PC-3 (cell line): ENCODE measurements at regions not wholly inside any gene's neighbourhood (a gene's known extent, or its start where the extent isn't known, plus 50 kb on each side); places are given as distances from the start of the nearest gene placed in this dataset.

Experiments
- ATAC-seq: fragments of 200-7000 bp; cut with Tn5 transposase; 2 replicates; pipeline ENCODE4 v1.9.1; 2020; ENCODE audit warnings: mild to moderate bottlenecking, moderate library complexity
- BruUV-seq: library from RNA; stranded (reverse); fragments of 400-500 nt; replicated peaks from 2 replicates; lab custom pipeline; 2021; lab: Mats Ljungman, UMichigan
- CTCF ChIA-PET: fragments of 300-600 bp; sonication (Branson Sonifier 250); formaldehyde crosslinking; loops from one replicate; lab custom pipeline; 2022; ENCODE audit warnings: antibody characterized with exemption; lab: Charles Lee
- POLR2A ChIA-PET: fragments of 300-600 bp; sonication (Branson Sonifier 250); formaldehyde crosslinking; loops from one replicate; lab custom pipeline; 2022; ENCODE audit warnings: antibody characterized with exemption; ENCODE audit not compliant: unreplicated experiment; lab: Charles Lee
- DNase-seq: peaks from one replicate; pipeline ENCODE4 v3.0.0-alpha.2; 2015
- H2AFZ ChIP-seq: fragments of 300-600 bp; sonication (generic); 2 replicates; pipeline ENCODE4 v1.6.0; 2016; ENCODE audit warnings: antibody characterized with exemption, low read length
- H3F3A ChIP-seq: fragments of 300-600 bp; sonication (generic); one replicate; pipeline ENCODE4 v1.6.0; 2017; ENCODE audit warnings: antibody characterized with exemption, low read length, control low read depth, mild to moderate bottlenecking; ENCODE audit not compliant: unreplicated experiment
- H3K27ac ChIP-seq: fragments of 300-600 bp; sonication (generic); 2 replicates; pipeline ENCODE4 v1.5.1; 2016; ENCODE audit warnings: mild to moderate bottlenecking, low read length
- H3K27me3 ChIP-seq: fragments of 300-600 bp; sonication (generic); 2 replicates; pipeline ENCODE4 v1.6.1; 2016; ENCODE audit warnings: low read length, mixed read lengths
- H3K36me3 ChIP-seq: fragments of 300-600 bp; sonication (generic); 2 replicates; pipeline ENCODE4 v1.6.1; 2016; ENCODE audit warnings: low read depth, mixed run types, low read length, mixed read lengths
- H3K4me1 ChIP-seq: fragments of 300-600 bp; sonication (generic); 2 replicates; pipeline ENCODE4 v1.5.1; 2016; ENCODE audit warnings: low read length; ENCODE audit not compliant: insufficient read depth
- H3K4me2 ChIP-seq: fragments of 300-600 bp; sonication (generic); 2 replicates; pipeline ENCODE4 v1.6.0; 2016; ENCODE audit warnings: low read length
- H3K4me3 ChIP-seq: fragments of 300-600 bp; sonication (generic); 2 replicates; pipeline ENCODE4 v1.5.1; 2016; ENCODE audit warnings: mild to moderate bottlenecking, low read length, mixed read lengths
- H3K79me2 ChIP-seq: fragments of 300-600 bp; sonication (generic); 2 replicates; pipeline ENCODE4 v1.6.1; 2017; ENCODE audit warnings: low read length, mixed read lengths
- H3K9ac ChIP-seq: fragments of 300-600 bp; sonication (generic); 2 replicates; pipeline ENCODE4 v1.6.0; 2016; ENCODE audit warnings: mild to moderate bottlenecking, low read length
- H3K9me2 ChIP-seq: fragments of 300-600 bp; sonication (generic); replicated peaks from 2 replicates; pipeline ENCODE4 v1.6.1; 2016; ENCODE audit warnings: mixed run types, low read length, mixed read lengths
- H3K9me3 ChIP-seq: fragments of 300-600 bp; sonication (generic); 2 replicates; pipeline ENCODE4 v1.6.1; 2016; ENCODE audit warnings: low read length, mixed read lengths
- H4K20me1 ChIP-seq: fragments of 300-600 bp; sonication (generic); 2 replicates; pipeline ENCODE4 v1.6.1; 2016; ENCODE audit warnings: low read length, mixed read lengths
- CTCF ChIP-seq: fragments of 300-600 bp; sonication (generic); conservative IDR thresholded peaks from 2 replicates; pipeline ENCODE4 v1.5.1; 2017; ENCODE audit warnings: antibody characterized with exemption, low read depth, mild to moderate bottlenecking, low read length
- EZH2 ChIP-seq: fragments of 300-600 bp; sonication (generic); IDR thresholded peaks from one replicate; pipeline ENCODE4 v1.6.1; 2017; ENCODE audit warnings: antibody characterized with exemption, mild to moderate bottlenecking, low read length; ENCODE audit not compliant: unreplicated experiment
- EZH2phosphoT487 ChIP-seq: fragments of 300-600 bp; sonication (generic); IDR thresholded peaks from 2 replicates; pipeline ENCODE4 v1.6.1; 2018; ENCODE audit warnings: mild to moderate bottlenecking, antibody characterized with exemption, low read length, borderline replicate concordance
- intact Hi-C: fragments of 100-400 bp; cut with micrococcal nuclease; formaldehyde crosslinking; loops from 2 replicates; pipeline ENCODE4 v1.9.0; 2023

- H3K79me2 ChIP-seq = no peaks in the 10 kb centered on the region
- no peak overlapping the region for H3K4me2 ChIP-seq
- CTCF ChIA-PET = no interaction called here
- ATAC-seq (no peak), DNase-seq (no peak)
- H2AFZ ChIP-seq = no peak overlapping the region
- no peaks in the 10 kb centered on the region for H3K4me1 ChIP-seq
- no peak overlapping the region for H3K4me3 ChIP-seq
- H3F3A ChIP-seq = no peaks in the 10 kb centered on the region
- no peaks in the 10 kb centered on the region for H3K9me3 ChIP-seq
- TF ChIP-seq EZH2phosphoT487 (no peak), EZH2 (no peak), CTCF (no peak)
- BruUV-seq = no TSS peak
- no peak overlapping the region for H3K9ac ChIP-seq
- no peaks in the 10 kb centered on the region for H3K36me3 ChIP-seq
- H3K9me2 ChIP-seq = no peaks in the 10 kb centered on the region
- intact Hi-C loops = no loop called here
- POLR2A ChIA-PET = no interaction called here
- H3K27ac ChIP-seq = no peak overlapping the region
- no peaks in the 10 kb centered on the region for H4K20me1 ChIP-seq
- H3K27me3 ChIP-seq = no peaks in the 10 kb centered on the region
Measured at GRCh38 chr4:77466430-77466829, 139.2 kb upstream of the CXCL13 start.

GRCh38 chr4:77471821-77472495 is 133.7 kb upstream of the CXCL13 start:
- TF ChIP-seq EZH2phosphoT487 (no peak), EZH2 (no peak), CTCF (no peak)
- intact Hi-C loops = loop anchor here (5.0 kb wide), 1 partner anchor 225 kb away; no protein-coding TSS in a partner anchor
- CTCF ChIA-PET = no interaction called here

GRCh38 chr4:77473509-77473908 is 132.1 kb upstream of the CXCL13 start:
- POLR2A ChIA-PET = no interaction called here

More at GRCh38 chr4:77471821-77472495, 133.7 kb upstream of the CXCL13 start:
- BruUV-seq = no TSS peak
- Histone ChIP-seq H3K9ac (no peak overlapping the region), H3K27me3 (no peaks in the 10 kb centered on the region), H3K9me3 (no peaks in the 10 kb centered on the region), H3K4me1 (no peaks in the 10 kb centered on the region), H4K20me1 (no peaks in the 10 kb centered on the region), H3K79me2 (no peaks in the 10 kb centered on the region), H2AFZ (no peak overlapping the region), H3K4me2 (no peak overlapping the region), H3K4me3 (no peak overlapping the region), H3K27ac (no peak overlapping the region), H3K36me3 (no peaks in the 10 kb centered on the region), H3K9me2 (no peaks in the 10 kb centered on the region), H3F3A (no peaks in the 10 kb centered on the region)
- ATAC-seq (no peak), DNase-seq (no peak)
- POLR2A ChIA-PET = interaction anchor here (0.5 kb wide), 1 partner anchor 67 kb away, joined by 5 read pairs; no protein-coding TSS in a partner anchor

More at GRCh38 chr4:77473509-77473908, 132.1 kb upstream of the CXCL13 start:
- no peak for ATAC-seq
- DNase-seq = peak; percentile 53
- Histone ChIP-seq H3K27me3 (no peaks in the 10 kb centered on the region), H4K20me1 (no peaks in the 10 kb centered on the region), H2AFZ (no peak overlapping the region), H3K27ac (no peak overlapping the region), H3K9ac (no peak overlapping the region), H3K79me2 (no peaks in the 10 kb centered on the region), H3K36me3 (no peaks in the 10 kb centered on the region), H3F3A (no peaks in the 10 kb centered on the region), H3K4me2 (no peak overlapping the region), H3K9me3 (no peaks in the 10 kb centered on the region), H3K4me3 (no peak overlapping the region), H3K9me2 (no peaks in the 10 kb centered on the region), H3K4me1 (no peaks in the 10 kb centered on the region)
- CTCF ChIA-PET = interaction anchor here (0.6 kb wide), 1 partner anchor 64 kb away, joined by 4 read pairs; no protein-coding TSS in a partner anchor
- intact Hi-C loops = loop anchor here (5.0 kb wide), 1 partner anchor 224 kb away; no protein-coding TSS in a partner anchor
- TF ChIP-seq CTCF (peak; percentile 58), EZH2phosphoT487 (no peak)
- no TSS peak for BruUV-seq
